ENCODE measurements at regions not wholly inside any gene's neighbourhood (a gene's known extent, or its start where the extent isn't known, plus 50 kb on each side); places are given as distances from the start of the nearest gene placed in this dataset.

DNA sequence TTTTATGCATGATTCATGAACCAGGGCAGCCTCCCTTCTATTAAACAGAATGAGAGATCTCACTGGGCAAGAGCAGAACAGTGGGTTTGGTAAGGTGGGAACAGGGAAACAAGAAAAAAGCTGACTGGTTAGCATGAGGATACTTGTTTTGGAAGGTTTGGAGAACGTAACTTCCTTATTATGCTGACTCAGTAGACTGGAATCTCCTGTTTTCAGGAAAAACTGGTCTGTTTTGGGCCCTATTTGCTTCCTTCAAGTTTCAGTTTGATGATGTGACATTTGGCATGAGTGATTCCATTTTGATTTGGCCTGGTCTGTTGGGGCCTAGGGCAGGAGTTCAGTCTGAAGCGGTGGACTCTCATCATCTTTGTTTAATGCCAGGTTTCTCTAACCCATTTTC, 172.0 kb downstream of the MYLK4 start:
- TF ChIP-seq, protein P1, sequence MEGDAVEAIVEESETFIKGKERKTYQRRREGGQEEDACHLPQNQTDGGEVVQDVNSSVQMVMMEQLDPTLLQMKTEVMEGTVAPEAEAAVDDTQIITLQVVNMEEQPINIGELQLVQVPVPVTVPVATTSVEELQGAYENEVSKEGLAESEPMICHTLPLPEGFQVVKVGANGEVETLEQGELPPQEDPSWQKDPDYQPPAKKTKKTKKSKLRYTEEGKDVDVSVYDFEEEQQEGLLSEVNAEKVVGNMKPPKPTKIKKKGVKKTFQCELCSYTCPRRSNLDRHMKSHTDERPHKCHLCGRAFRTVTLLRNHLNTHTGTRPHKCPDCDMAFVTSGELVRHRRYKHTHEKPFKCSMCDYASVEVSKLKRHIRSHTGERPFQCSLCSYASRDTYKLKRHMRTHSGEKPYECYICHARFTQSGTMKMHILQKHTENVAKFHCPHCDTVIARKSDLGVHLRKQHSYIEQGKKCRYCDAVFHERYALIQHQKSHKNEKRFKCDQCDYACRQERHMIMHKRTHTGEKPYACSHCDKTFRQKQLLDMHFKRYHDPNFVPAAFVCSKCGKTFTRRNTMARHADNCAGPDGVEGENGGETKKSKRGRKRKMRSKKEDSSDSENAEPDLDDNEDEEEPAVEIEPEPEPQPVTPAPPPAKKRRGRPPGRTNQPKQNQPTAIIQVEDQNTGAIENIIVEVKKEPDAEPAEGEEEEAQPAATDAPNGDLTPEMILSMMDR (IDR thresholded peaks at IDR 0.05; ENCODE audit: low read depth, low read length, poor library complexity, severe bottlenecking), result no peak
- TF ChIP-seq EZH2phosphoT487 (IDR thresholded peaks at IDR 0.05; ENCODE audit: borderline replicate concordance, low read length), result no peak

Measured in DOHH2 (cell line).